Cerebellar nuclear complex (tissue), 1 donor: ENCODE measurements at regions not wholly inside any gene's neighbourhood (a gene's known extent, or its start where the extent isn't known, plus 50 kb on each side); places are given as distances from the start of the nearest gene placed in this dataset.

Experiments used
- DNase-seq, 2 experiments: peaks; one replicate each; lab custom pipeline; 2025; lab: John Stamatoyannopoulos, UW

GRCh38 chr14:55942076-55942654 lies 176.0 kb upstream of the PELI2 start:
- no peak for DNase-seq

- no peak for DNase-seq
Measured at GRCh38 chr14:55942826-55943225, 175.4 kb upstream of the PELI2 start.

- DNase-seq = no peak
Measured at GRCh38 chr14:55944757-55945156, 173.5 kb upstream of the PELI2 start.

GRCh38 chr14:55946231-55946630 lies 172.0 kb upstream of the PELI2 start:
- no peak for DNase-seq

GRCh38 chr14:55948399-55948798 lies 169.8 kb upstream of the PELI2 start:
- DNase-seq = no peak

- no peak for DNase-seq
Measured at GRCh38 chr14:55949708-55950107, 168.5 kb upstream of the PELI2 start.

- DNase-seq = no peak
Measured at GRCh38 chr14:55950135-55950534, 168.1 kb upstream of the PELI2 start.

GRCh38 chr14:55951341-55952206 lies 166.6 kb upstream of the PELI2 start:
- DNase-seq = no peak

- no peak for DNase-seq
Measured at GRCh38 chr14:55954108-55954507, 164.1 kb upstream of the PELI2 start.

GRCh38 chr14:55955175-55955574 lies 163.0 kb upstream of the PELI2 start:
- no peak for DNase-seq

- DNase-seq = no peak
Measured at GRCh38 chr14:55957950-55958349, 160.3 kb upstream of the PELI2 start.

GRCh38 chr14:55963295-55963694 lies 154.9 kb upstream of the PELI2 start:
- DNase-seq = no peak

GRCh38 chr14:55964091-55964490 lies 154.1 kb upstream of the PELI2 start:
- DNase-seq = no peak

- no peak for DNase-seq
Measured at GRCh38 chr14:55964821-55965220, 153.4 kb upstream of the PELI2 start.

GRCh38 chr14:55965851-55966250 lies 152.4 kb upstream of the PELI2 start:
- no peak for DNase-seq

GRCh38 chr14:55968741-55969140 lies 149.5 kb upstream of the PELI2 start:
- DNase-seq = no peak

GRCh38 chr14:55973285-55973800 lies 144.9 kb upstream of the PELI2 start:
- DNase-seq = no peak

- no peak for DNase-seq
Measured at GRCh38 chr14:55973911-55974630, 144.1 kb upstream of the PELI2 start.

- DNase-seq = no peak
Measured at GRCh38 chr14:55975281-55975910, 142.8 kb upstream of the PELI2 start.

GRCh38 chr14:55976219-55976618 lies 142.0 kb upstream of the PELI2 start:
- DNase-seq = no peak

- DNase-seq = no peak
Measured at GRCh38 chr14:55976655-55977054, 141.6 kb upstream of the PELI2 start.
